GM12878 (cell line): ENCODE measurements at regions not wholly inside any gene's neighbourhood (a gene's known extent, or its start where the extent isn't known, plus 50 kb on each side); places are given as distances from the start of the nearest gene placed in this dataset.

ENCODE experiments used
- ATAC-seq: fragments of 200-7000 bp; cut with Tn5 transposase; 3 replicates; pipeline ENCODE4 v1.9.1; 2020; ENCODE audit warnings: mild to moderate bottlenecking, moderate library complexity
- BruUV-seq: library from RNA; stranded (reverse); fragments of 400-500 nt; replicated peaks from 2 replicates; lab custom pipeline; 2021; lab: Mats Ljungman, UMichigan
- CTCF ChIA-PET: fragments of 300-600 bp; sonication (Branson Sonifier 250); formaldehyde crosslinking; extraction: SDS; loops from one replicate; lab custom pipeline; 2021; ENCODE audit warnings: inconsistent platforms; lab: Yijun Ruan, JAX
- POLR2A ChIA-PET: fragments of 350-600 bp; formaldehyde crosslinking; extraction: SDS; loops from one replicate; lab custom pipeline; 2021; ENCODE audit warnings: inconsistent platforms; lab: Charles Lee
- RAD21 ChIA-PET: fragments of 300-600 bp; sonication (Branson Sonifier 250); formaldehyde crosslinking; loops from one replicate; lab custom pipeline; 2023; ENCODE audit warnings: antibody characterized with exemption; ENCODE audit not compliant: unreplicated experiment; lab: Charles Lee
- SMC1A ChIA-PET: fragments of 300-600 bp; sonication (Branson Sonifier 250); formaldehyde crosslinking; loops from one replicate; lab custom pipeline; 2023; ENCODE audit not compliant: unreplicated experiment, uncharacterized antibody; lab: Charles Lee
- DNase-seq: peaks from one replicate; pipeline ENCODE4 v3.0.0-alpha.2; 2011; ENCODE audit warnings: low read depth, low spot score
- FAIRE-seq: peaks from 3 replicates; lab custom pipeline; 2011; peaks lifted over from hg19 to GRCh38; lab: Jason Lieb, UNC
- H2AFZ ChIP-seq: 2 replicates; pipeline ENCODE4 v1.6.0; 2011; ENCODE audit warnings: low read depth, low read length, control low read depth; ENCODE audit not compliant: control insufficient read depth
- H3K27ac ChIP-seq: 2 replicates; pipeline ENCODE4 v1.5.1; 2011; ENCODE audit warnings: control low read depth; ENCODE audit not compliant: control insufficient read depth, insufficient read depth
- H3K27me3 ChIP-seq, 2 experiments: replicated peaks in 1 of 2; 2 replicates each; pipeline versions ENCODE4 v1.6.0 to v1.6.1; 2011; ENCODE audit warnings: low read length in 1 of 2; ENCODE audit not compliant: control insufficient read depth in 2 of 2, insufficient read depth in 2 of 2
- H3K36me3 ChIP-seq, 2 experiments: 2 replicates each; pipeline ENCODE4 v1.5.1; 2011; ENCODE audit warnings: low read length in 1 of 2; ENCODE audit not compliant: control insufficient read depth in 2 of 2, insufficient read depth in 2 of 2
- H3K4me1 ChIP-seq: 2 replicates; pipeline ENCODE4 v1.6.1; 2011; ENCODE audit warnings: mild to moderate bottlenecking, low read length, moderate library complexity, mixed read lengths; ENCODE audit not compliant: control insufficient read depth, insufficient read depth
- H3K4me2 ChIP-seq: 2 replicates; pipeline ENCODE4 v1.6.0; 2011; ENCODE audit warnings: control low read depth; ENCODE audit not compliant: control insufficient read depth, insufficient read depth
- H3K4me3 ChIP-seq: fragments of 200-600 bp; sonication (generic); 2 replicates; pipeline ENCODE4 v1.5.1; 2016
- H3K79me2 ChIP-seq: 2 replicates; pipeline ENCODE4 v1.6.0; 2011; ENCODE audit warnings: low read length; ENCODE audit not compliant: control insufficient read depth, insufficient read depth
- H3K9ac ChIP-seq: 2 replicates; pipeline ENCODE4 v1.8.0; 2011; ENCODE audit warnings: low read length, control low read depth, mixed read lengths; ENCODE audit not compliant: control insufficient read depth, insufficient read depth
- H3K9me3 ChIP-seq: replicated peaks from 3 replicates; pipeline ENCODE4 v1.5.1; 2011; ENCODE audit warnings: mild to moderate bottlenecking, low read length; ENCODE audit not compliant: control insufficient read depth, insufficient read depth
- H4K20me1 ChIP-seq: 2 replicates; pipeline ENCODE4 v1.6.0; 2011; ENCODE audit not compliant: control insufficient read depth, insufficient read depth
- CBFB ChIP-seq: IDR thresholded peaks from 2 replicates; pipeline ENCODE4 v1.6.1; 2016; ENCODE audit warnings: antibody characterized with exemption, low read depth
- CBX3 ChIP-seq: fragments of 200-600 bp; sonication (generic); IDR thresholded peaks from 2 replicates; pipeline ENCODE4 v1.6.1; 2016; ENCODE audit warnings: low read depth, borderline replicate concordance
- NR2F1 ChIP-seq: fragments of 450-650 bp; conservative IDR thresholded peaks from 2 replicates; pipeline ENCODE4 v1.6.1; 2017; ENCODE audit warnings: mild to moderate bottlenecking
- ZNF622 ChIP-seq: fragments of 450-650 bp; IDR thresholded peaks from 2 replicates; pipeline ENCODE4 v1.6.1; 2017; ENCODE audit warnings: mild to moderate bottlenecking, inconsistent platforms
- WGBS: methylation state at CpG from one replicate; pipeline ENCODE4 v1.1.6; 2016; ENCODE audit warnings: low lambda C conversion rate; ENCODE audit not compliant: insufficient replicate concordance, insufficient coverage; ENCODE audit errors: missing lambda C conversion rate; 5-methylcytosine and 5-hydroxymethylcytosine counted together
- in situ Hi-C: fragments of 300-500 bp; cut with MboI; formaldehyde crosslinking; loops from 9 replicates; pipeline ENCODE4 v1.14.3; 2018; ENCODE audit warnings: mixed read lengths
- intact Hi-C: fragments of 100-400 bp; cut with micrococcal nuclease; formaldehyde crosslinking; loops from one replicate; pipeline ENCODE4 v1.14.2; 2022; ENCODE audit not compliant: unreplicated experiment
- TF ChIP-seq, protein P1 (sequence below): fragments of 450-650 bp; IDR thresholded peaks from 2 replicates; pipeline ENCODE4 v1.6.1; 2017; ENCODE audit warnings: mild to moderate bottlenecking, moderate library complexity

DNA sequence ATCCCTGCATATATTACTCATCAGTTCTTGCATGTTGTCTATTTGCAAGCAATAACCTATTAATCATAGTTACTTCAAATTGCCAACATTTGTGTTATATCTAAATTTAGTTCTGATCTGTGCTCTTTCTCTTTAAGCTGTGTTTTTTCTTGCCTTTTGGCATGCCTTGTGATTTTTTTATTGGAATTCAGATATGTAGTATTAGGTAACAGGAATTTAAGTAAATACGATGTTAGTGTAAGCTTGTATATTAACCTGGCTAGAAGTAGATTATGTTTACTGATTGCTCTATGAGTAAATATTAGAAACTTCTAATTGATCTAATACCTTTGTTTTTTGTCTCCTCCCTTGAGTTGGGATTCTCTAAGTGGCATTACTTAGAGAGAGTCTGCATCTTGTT, 718.9 kb upstream of the POT1 start:
- no peak for ATAC-seq
- no peaks in the 10 kb centered on the region for H3K27me3 ChIP-seq
- H4K20me1 ChIP-seq = no peaks in the 10 kb centered on the region
- no TSS peak for BruUV-seq
- no peaks in the 10 kb centered on the region for H3K79me2 ChIP-seq
- DNase-seq = no peak
- ChIA-PET SMC1A (no interaction called here), CTCF (no interaction called here), POLR2A (no interaction called here), RAD21 (no interaction called here)
- H3K4me3 ChIP-seq = no peak overlapping the region
- WGBS = 86% methylated on average over 1 of the region's 1 CpG
- FAIRE-seq = no peak
- no peak overlapping the region for H3K27ac ChIP-seq
- no peak overlapping the region for H2AFZ ChIP-seq
- TF ChIP-seq NR2F1 (no peak), CBFB (no peak), ZNF622 (no peak), CBX3 (no peak)
- TF ChIP-seq, protein P1, sequence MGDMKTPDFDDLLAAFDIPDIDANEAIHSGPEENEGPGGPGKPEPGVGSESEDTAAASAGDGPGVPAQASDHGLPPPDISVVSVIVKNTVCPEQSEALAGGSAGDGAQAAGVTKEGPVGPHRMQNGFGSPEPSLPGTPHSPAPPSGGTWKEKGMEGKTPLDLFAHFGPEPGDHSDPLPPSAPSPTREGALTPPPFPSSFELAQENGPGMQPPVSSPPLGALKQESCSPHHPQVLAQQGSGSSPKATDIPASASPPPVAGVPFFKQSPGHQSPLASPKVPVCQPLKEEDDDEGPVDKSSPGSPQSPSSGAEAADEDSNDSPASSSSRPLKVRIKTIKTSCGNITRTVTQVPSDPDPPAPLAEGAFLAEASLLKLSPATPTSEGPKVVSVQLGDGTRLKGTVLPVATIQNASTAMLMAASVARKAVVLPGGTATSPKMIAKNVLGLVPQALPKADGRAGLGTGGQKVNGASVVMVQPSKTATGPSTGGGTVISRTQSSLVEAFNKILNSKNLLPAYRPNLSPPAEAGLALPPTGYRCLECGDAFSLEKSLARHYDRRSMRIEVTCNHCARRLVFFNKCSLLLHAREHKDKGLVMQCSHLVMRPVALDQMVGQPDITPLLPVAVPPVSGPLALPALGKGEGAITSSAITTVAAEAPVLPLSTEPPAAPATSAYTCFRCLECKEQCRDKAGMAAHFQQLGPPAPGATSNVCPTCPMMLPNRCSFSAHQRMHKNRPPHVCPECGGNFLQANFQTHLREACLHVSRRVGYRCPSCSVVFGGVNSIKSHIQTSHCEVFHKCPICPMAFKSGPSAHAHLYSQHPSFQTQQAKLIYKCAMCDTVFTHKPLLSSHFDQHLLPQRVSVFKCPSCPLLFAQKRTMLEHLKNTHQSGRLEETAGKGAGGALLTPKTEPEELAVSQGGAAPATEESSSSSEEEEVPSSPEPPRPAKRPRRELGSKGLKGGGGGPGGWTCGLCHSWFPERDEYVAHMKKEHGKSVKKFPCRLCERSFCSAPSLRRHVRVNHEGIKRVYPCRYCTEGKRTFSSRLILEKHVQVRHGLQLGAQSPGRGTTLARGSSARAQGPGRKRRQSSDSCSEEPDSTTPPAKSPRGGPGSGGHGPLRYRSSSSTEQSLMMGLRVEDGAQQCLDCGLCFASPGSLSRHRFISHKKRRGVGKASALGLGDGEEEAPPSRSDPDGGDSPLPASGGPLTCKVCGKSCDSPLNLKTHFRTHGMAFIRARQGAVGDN = no peak
- in situ Hi-C loops (no loop called here), intact Hi-C loops (no loop called here)
- no peaks in the 10 kb centered on the region for H3K36me3 ChIP-seq
- no peaks in the 10 kb centered on the region for H3K9me3 ChIP-seq
- H3K9ac ChIP-seq = no peak overlapping the region
- H3K4me1 ChIP-seq = no peaks in the 10 kb centered on the region
- no peak overlapping the region for H3K4me2 ChIP-seq
